GM12892 (cell line): ENCODE measurements at regions not wholly inside any gene's neighbourhood (a gene's known extent, or its start where the extent isn't known, plus 50 kb on each side); places are given as distances from the start of the nearest gene placed in this dataset.

Experiments
- DNase-seq: peaks from one replicate; pipeline ENCODE4 v3.0.0; 2011; ENCODE audit not compliant: insufficient read length
- FAIRE-seq: peaks from 2 replicates; lab custom pipeline; 2011; peaks lifted over from hg19 to GRCh38; lab: Jason Lieb, UNC
- POLR2A ChIP-seq: IDR thresholded peaks from 2 replicates; pipeline ENCODE4 v1.6.1; 2011; ENCODE audit warnings: low read depth, low read length, control low read depth
- POLR2AphosphoS5 ChIP-seq: IDR thresholded peaks from 2 replicates; pipeline ENCODE4 v1.6.1; 2011; ENCODE audit warnings: low read depth, low read length, control low read depth
- TAF1 ChIP-seq: IDR thresholded peaks from 2 replicates; pipeline ENCODE4 v1.6.1; 2011; ENCODE audit warnings: low read depth, mild to moderate bottlenecking, control low read depth, low read length, borderline replicate concordance

DNA sequence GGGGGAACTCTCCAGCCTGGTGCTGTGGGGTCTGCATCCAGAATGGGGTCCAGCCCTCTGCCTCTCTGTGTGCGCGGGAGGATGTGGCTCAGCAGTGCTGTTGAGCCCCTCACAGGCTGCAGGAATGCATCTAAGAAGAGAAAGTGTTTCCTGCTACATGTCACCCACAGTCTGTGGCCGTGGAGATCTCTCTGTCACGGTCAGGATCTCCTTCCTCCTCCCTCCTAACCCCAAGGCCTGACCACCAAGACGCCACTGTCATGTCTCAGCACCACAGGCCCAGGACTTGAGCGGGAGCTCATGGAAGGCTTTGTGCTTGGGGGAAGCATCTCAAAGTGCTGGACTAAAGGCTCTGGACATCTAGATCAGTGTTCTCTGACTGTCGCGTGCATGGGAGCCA is 90.1 kb downstream of the SREK1 start:
- no peak for DNase-seq
- TF ChIP-seq TAF1 (no peak), POLR2AphosphoS5 (no peak), POLR2A (no peak)
- no peak for FAIRE-seq

DNA sequence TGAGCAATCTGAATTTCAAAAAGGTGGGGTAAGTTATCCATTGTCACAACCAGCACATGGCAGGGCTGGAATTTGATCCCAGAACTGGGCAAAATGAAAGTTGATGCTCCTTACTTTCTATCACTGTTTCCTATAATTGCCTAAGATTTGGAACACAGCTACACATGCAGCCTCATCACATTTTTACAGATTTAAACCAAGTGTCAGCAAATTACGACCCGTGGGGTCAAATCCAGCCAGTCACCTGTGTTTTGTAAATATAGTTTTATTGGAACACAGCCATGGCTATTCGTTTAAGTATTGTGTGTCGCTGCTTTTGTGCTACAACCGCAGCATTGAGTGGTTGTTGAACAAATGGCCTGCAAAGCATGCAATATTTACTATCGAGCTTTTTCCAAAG is 94.3 kb downstream of the SREK1 start:
- TF ChIP-seq TAF1 (no peak), POLR2AphosphoS5 (no peak), POLR2A (no peak)
- no peak for DNase-seq
- FAIRE-seq, result no peak

DNA sequence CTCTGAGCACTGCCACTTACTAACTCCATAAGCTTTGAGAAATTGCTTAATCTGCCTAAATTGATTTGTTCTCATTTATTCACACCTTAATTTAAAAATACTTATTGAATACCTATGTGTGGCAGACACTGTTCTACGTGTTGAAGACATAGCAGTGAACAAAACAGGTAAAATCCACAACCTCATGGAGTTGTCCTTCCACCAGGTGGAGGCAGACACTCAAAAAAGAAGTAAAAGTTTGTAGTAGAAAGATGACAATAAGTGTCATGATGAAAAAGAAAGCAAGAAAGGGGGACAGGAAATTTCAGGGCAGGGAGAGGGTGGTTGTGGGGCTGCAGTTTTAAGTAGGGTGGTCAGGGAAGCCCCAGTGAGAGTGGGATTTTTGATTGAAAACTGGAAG is 94.9 kb downstream of the SREK1 start:
- DNase-seq, result no peak
- FAIRE-seq, result no peak
- no peak for TF ChIP-seq POLR2A
- no peak for TF ChIP-seq TAF1
- TF ChIP-seq POLR2AphosphoS5, result no peak

GRCh38 chr5:66241136-66241825 is 97.2 kb downstream of the SREK1 start:
- DNase-seq, result no peak
- no peak for FAIRE-seq
- no peak for TF ChIP-seq TAF1
- TF ChIP-seq POLR2AphosphoS5, result no peak
- no peak for TF ChIP-seq POLR2A

DNA sequence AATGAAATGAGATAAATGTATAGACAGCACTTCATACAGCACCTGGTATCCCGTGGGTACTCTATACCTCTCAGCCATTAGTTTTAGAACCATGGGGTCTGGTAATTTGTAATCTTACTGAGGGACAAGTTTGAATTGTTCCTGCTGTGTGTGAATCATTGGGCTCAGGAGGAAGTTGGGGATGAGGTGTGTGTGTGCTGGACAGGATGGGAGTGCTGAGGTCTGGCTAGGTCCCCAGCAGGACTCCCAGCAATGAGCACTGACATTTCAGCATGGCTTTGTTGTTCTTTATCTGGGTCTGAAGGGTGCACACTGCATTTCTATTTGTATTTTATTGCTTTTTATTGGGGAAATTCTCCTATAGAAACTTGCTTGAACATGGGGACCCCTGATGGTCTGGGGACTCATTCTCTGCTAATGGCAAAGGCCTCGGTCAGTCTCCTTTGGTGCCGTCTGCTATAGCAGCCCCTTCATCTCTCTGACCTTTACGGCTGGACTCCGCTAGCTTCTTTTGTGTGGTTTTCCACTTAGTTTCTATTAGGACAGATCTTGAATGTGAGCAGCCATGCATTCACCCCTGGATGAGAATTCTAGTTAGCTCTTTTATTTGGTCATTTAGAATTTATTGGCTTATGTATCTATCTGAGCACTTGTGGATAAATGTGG is 98.1 kb downstream of the SREK1 start:
- DNase-seq, result no peak
- no peak for FAIRE-seq
- TF ChIP-seq POLR2AphosphoS5, result no peak
- TF ChIP-seq TAF1, result no peak

GRCh38 chr5:66246608-66247007 is 102.5 kb downstream of the SREK1 start:
- DNase-seq (no peak), FAIRE-seq (no peak)
- TF ChIP-seq POLR2AphosphoS5 (no peak), TAF1 (no peak), POLR2A (no peak)

DNA sequence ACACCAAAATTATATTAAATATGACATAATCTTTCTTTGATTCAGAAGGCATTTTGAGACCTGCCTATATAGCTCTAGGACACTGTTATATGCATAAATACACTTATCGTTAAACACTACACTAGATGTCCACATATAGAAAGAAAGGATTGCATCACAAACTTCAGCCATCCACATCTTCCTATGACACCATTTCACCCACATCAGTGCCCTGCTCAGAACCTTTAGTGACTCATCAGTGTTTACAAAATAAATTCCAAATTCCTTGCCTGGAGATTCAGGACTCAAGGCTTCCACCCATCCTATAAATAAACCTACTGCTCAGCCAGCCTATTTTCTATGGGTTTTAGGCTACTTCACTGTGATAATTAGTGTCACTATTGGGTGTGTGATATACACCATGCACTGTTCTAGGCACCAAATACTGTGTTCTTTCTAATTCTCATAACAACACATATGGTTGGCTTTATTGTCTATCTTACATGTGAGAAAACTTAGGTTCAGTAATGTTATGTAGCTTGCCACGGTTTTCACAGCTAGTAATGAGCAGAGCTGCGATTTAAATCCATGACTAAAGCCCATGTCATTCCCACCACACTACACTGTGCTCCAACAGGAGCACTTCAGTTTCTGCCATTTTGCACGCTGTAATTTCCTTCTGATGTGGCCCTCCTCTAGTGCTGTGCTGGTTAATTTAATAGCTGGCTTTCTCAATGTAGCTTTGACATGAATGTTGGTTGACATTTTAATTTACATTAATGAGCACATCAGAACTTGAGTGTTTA is 103.3 kb downstream of the SREK1 start:
- DNase-seq (no peak), FAIRE-seq (no peak)
- TF ChIP-seq POLR2AphosphoS5 (no peak), TAF1 (no peak), POLR2A (no peak)

DNA sequence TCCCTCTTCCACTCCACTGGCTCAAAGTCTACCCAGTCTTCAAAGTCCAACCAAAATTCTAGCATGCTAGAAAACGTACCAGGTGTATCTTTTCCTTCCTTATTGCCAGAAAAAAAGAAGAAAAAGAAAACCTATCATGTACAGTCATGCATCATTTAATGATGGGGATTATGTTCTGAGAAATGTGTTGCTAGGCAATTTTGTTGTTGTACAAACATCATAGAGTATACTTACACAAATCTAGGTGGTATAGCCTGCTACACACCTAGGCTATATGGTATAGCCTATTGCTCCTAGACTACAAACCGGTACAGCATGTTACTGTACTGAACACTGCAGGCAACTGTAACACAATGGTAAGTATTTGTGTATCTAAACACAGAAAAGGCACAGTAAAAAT is 104.8 kb downstream of the SREK1 start:
- DNase-seq (no peak), FAIRE-seq (no peak)
- no peak for TF ChIP-seq POLR2AphosphoS5

DNA sequence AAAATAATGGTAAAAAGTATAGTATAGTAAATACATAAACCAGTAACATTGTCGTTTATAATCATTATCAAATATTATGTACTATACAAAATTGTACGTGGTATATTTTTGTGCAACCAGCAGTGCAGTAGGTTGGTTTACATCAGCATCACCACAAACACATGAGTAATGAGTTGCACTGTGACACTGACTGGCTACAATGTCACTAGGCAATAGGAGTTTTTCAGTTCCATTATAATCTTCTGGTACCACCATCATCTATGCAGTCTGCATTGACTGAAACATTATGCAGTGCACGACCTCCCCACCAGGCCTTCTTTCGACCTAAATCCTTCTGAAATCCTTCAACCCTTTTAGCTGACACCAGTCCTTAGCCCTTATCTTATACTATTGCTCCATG is 105.8 kb downstream of the SREK1 start:
- TF ChIP-seq TAF1 (no peak), POLR2A (no peak), POLR2AphosphoS5 (no peak)
- FAIRE-seq (no peak), DNase-seq (no peak)

DNA sequence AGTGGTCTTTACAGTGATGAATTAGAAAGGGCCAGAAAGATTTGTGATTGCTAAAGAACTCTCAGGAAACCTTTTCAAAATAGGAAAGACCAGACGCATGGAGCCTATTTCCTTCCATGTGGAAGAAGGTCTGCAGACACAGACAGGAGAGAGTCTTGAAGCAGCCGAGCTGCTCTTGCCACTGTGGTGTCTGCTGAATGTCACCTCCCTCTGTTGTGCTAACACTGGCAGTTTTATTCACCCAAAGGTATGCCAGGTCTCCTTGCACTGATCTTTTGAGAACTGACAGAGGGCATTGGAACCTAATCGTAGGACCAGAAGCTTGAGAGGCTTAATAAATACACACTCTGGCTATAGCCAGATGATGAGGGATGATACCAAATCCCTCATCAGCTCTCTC is 108.7 kb downstream of the SREK1 start:
- FAIRE-seq, result no peak
- no peak for DNase-seq
- TF ChIP-seq TAF1, result no peak
- no peak for TF ChIP-seq POLR2AphosphoS5
- TF ChIP-seq POLR2A, result no peak

DNA sequence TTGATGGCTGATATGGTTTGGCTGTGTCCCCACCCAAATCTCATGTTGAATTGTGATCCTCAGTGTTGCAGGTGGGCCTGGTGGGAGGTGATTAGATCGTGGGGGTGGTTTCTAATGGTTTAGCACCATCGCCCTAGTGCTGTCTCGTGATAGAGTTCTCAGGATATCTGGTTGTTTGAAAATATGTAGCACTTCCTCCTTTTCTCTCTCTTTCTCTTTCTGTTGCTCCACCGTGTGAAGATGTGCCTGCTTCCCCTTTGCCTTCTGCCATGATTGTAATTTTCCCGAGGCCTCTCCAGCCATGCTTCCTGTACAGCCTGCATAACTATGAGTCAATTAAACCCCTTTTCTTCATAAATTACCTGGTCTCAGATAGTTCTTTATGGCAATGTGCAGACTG is 111.6 kb downstream of the SREK1 start:
- FAIRE-seq (peak; percentile 58), DNase-seq (no peak)
- TF ChIP-seq TAF1, result no peak
- no peak for TF ChIP-seq POLR2AphosphoS5
- no peak for TF ChIP-seq POLR2A

GRCh38 chr5:66273121-66273520 is 129.0 kb downstream of the SREK1 start:
- no peak for TF ChIP-seq POLR2A
- no peak for TF ChIP-seq POLR2AphosphoS5
- TF ChIP-seq TAF1, result no peak
- FAIRE-seq, result no peak
- DNase-seq, result no peak
